ENCODE measurements at regions not wholly inside any gene's neighbourhood (a gene's known extent, or its start where the extent isn't known, plus 50 kb on each side); places are given as distances from the start of the nearest gene placed in this dataset.

- no peak for TF ChIP-seq CTCF (conservative IDR thresholded peaks at IDR 0.05; ENCODE audit: low read length)
- TF ChIP-seq EZH2phosphoT487 (IDR thresholded peaks at IDR 0.05; ENCODE audit: borderline replicate concordance, low read depth, low read length), result no peak
These were observed 83.2 kb upstream of the NUDT12 start for GRCh38 chr5:103645816-103646215.
